HUES64 (cell line): ENCODE measurements at regions not wholly inside any gene's neighbourhood (a gene's known extent, or its start where the extent isn't known, plus 50 kb on each side); places are given as distances from the start of the nearest gene placed in this dataset.
"Not testable (repeated sequence)": the region's sequence is repeated elsewhere in the genome, so short reads cannot be mapped to it uniquely, and the experiment has no call there.

Source experiments
- H3K27ac ChIP-seq: 2 replicates; pipeline ENCODE4 v1.7.0; 2013; ENCODE audit warnings: low read depth, low read length, inconsistent platforms
- H3K27me3 ChIP-seq: 2 replicates; pipeline ENCODE4 v1.6.1; 2013; ENCODE audit warnings: mild to moderate bottlenecking, low read length; ENCODE audit not compliant: insufficient read depth
- H3K36me3 ChIP-seq: 2 replicates; pipeline ENCODE4 v1.6.1; 2013; ENCODE audit warnings: mild to moderate bottlenecking, low read length; ENCODE audit not compliant: insufficient read depth
- H3K4me1 ChIP-seq: 2 replicates; pipeline ENCODE4 v1.6.1; 2013; ENCODE audit warnings: mild to moderate bottlenecking, low read length, moderate library complexity; ENCODE audit not compliant: insufficient read depth
- H3K4me3 ChIP-seq: 2 replicates; pipeline ENCODE4 v1.5.1; 2013; ENCODE audit warnings: mild to moderate bottlenecking, low read length, moderate library complexity
- H3K9ac ChIP-seq: 2 replicates; pipeline ENCODE4 v1.6.1; 2013; ENCODE audit warnings: mild to moderate bottlenecking, low read depth, low read length
- H3K9me3 ChIP-seq: 2 replicates; pipeline ENCODE4 v1.6.1; 2013; ENCODE audit warnings: low read depth, low read length; ENCODE audit not compliant: insufficient read depth
- WGBS: fragments of 150-250, 120-280 bp; methylation state at CpG from one replicate; pipeline ENCODE4 v1.1.7; 2013; ENCODE audit warnings: missing lambda C conversion rate; 5-methylcytosine and 5-hydroxymethylcytosine counted together

DNA sequence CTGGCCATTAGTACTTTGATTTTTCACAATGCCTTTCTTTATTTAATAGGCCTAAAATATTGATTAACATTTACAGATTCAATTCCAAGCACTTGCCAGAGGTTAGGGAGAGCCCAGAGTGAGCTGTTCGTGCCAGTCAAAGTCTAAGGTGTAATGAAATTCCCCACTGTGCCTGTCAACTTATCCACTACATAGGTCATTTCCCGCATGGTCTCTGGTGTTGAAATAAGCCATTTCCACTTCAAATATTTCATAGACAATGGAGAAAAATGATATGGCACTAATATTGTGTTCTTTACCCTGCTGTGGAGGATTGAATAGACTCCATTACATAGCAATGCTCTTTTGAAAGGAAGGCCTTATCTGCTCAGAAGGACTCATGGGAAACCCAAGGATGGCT, 978.1 kb upstream of the CELF2 start:
- Histone ChIP-seq H3K36me3 (no peaks in the 10 kb centered on the region), H3K27ac (no peak overlapping the region), H3K9ac (no peak overlapping the region), H3K4me1 (no peaks in the 10 kb centered on the region), H3K27me3 (no peaks in the 10 kb centered on the region), H3K4me3 (no peak overlapping the region), H3K9me3 (no peaks in the 10 kb centered on the region)
- 77% methylated on average over 2 of the region's 2 CpGs for WGBS

DNA sequence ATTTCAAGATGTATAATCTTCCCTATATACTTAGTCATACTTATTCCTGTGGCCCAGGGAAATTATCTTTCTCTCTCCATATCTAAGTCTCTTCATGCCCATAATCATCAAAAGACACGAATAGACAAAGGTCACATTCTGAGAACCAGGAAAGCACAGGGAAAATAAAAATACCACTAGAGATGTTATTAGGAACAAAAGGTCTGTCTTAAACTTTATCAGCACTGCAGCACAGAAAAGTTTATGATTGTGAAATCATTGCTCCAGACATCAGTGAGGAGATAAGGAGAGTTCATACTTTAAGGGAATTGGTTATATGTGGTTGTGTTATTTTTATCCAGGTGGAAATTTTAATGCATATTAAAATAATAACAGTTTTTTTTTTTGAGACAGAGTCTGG, 974.6 kb upstream of the CELF2 start:
- no peaks in the 10 kb centered on the region for H3K36me3 ChIP-seq
- no peak overlapping the region for H3K27ac ChIP-seq
- WGBS: 0% methylated on average over 1 of the region's 1 CpG
- H3K4me1 ChIP-seq: no peaks in the 10 kb centered on the region
- no peak overlapping the region for H3K4me3 ChIP-seq
- H3K9ac ChIP-seq: no peak overlapping the region
- H3K9me3 ChIP-seq: no peaks in the 10 kb centered on the region
- H3K27me3 ChIP-seq: no peaks in the 10 kb centered on the region

DNA sequence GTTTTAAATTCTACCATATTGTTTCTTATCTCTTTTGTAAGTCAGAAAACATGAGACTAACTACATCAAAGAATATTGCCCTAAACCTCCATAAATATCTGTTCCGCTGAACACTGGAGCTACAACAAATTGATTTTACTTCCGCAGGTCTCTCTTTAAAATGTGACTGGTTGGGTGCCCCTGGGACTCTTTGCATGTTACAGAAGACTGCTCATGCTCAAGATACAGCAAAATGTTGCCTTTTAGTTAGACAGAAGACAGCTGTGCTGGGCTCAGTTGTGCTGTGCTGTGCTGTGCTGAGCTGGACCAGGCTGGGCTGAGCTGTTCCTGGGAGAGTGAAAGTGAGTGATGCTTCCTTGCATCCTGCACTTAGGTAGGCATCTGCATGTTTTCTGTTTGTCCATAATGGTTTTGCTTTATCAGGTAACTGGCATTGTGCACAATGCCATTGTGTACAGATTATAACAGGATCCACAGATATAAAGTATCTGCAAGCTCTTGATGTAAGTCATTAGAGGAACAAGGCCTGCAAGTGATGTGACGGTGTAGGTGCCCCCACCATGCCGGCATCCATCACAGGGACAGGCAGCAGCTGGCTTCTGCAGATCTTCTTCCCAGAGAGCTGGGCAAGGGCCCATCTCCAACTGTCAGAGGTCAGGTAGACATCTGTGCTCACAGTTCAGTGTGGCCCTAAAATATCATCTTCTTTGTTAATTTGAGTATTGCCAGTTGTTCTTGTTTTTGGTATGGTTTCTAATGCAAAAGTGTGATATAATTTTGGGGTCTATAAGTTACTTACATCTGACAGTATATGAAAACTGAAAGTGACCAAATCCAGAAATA, 972.5 kb upstream of the CELF2 start:
- no peak overlapping the region for H3K4me3 ChIP-seq
- H3K4me1 ChIP-seq: no peaks in the 10 kb centered on the region
- no peaks in the 10 kb centered on the region for H3K36me3 ChIP-seq
- H3K9ac ChIP-seq: no peak overlapping the region
- no peaks in the 10 kb centered on the region for H3K9me3 ChIP-seq
- H3K27ac ChIP-seq: no peak overlapping the region
- no peaks in the 10 kb centered on the region for H3K27me3 ChIP-seq
- 97% methylated on average over 4 of the region's 4 CpGs for WGBS

DNA sequence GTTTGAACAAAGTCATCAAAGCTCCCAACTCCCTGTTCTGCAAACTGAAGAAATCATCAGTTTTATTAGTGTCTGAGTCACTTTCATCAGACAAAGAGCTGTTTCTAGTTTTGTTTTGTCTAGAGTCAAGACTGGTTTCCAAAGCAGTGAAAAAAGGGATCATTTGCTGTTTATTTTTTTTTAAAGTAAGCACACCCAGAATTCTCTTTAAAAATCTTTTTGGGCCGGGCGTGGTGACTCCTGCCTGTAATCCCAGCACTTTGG, 972.0 kb upstream of the CELF2 start:
- Histone ChIP-seq H3K4me3 (no peak overlapping the region), H3K36me3 (no peaks in the 10 kb centered on the region), H3K27me3 (no peaks in the 10 kb centered on the region), H3K9ac (no peak overlapping the region), H3K4me1 (no peaks in the 10 kb centered on the region), H3K9me3 (no peaks in the 10 kb centered on the region), H3K27ac (no peak overlapping the region)
- 97% methylated on average over 2 of the region's 2 CpGs for WGBS

DNA sequence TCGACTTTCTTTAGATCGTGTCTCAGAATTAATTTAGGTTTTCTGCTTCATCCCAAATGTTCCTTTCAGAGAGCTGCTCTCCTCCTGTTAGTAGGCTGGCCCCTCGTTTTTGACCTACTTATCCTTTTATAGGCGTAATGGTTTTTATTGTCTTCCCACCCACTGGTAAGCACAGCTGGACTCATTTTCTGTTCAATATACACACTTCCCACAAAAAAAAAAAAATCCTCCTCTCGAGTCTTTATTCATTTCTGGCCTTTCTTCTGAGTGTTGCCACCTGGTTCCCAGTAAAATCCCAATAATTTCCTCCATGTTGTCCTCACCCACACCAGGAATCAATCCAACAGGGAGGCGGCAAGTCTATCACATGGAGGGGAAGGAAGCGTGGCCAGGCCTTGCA, 970.2 kb upstream of the CELF2 start:
- Histone ChIP-seq H3K4me3 (no peak overlapping the region), H3K36me3 (no peaks in the 10 kb centered on the region), H3K27ac (no peak overlapping the region), H3K9ac (no peak overlapping the region), H3K4me1 (no peaks in the 10 kb centered on the region), H3K9me3 (no peaks in the 10 kb centered on the region), H3K27me3 (no peaks in the 10 kb centered on the region)
- 96% methylated on average over 7 of the region's 7 CpGs for WGBS

DNA sequence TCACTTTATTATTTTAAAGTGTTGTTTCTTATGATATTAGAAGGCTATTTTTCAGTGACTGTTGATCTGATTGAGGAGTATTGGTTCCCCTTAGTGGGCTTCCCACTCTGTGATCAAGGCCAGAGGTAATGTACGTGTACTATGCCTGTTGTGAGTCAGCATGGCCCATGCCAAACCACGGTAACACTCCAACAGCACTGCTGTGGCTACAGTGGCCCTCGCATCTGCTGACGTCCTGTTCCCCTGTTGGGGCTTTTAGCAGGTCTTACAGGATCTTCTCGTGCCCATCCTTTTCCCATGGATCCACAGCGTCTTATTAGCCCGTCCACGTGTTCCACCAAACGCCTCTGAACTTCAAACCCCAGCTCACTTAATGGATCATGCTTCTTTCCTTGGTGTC, 964.6 kb upstream of the CELF2 start:
- Histone ChIP-seq H3K27me3 (no peaks in the 10 kb centered on the region), H3K36me3 (no peaks in the 10 kb centered on the region), H3K9me3 (no peaks in the 10 kb centered on the region), H3K4me3 (no peak overlapping the region), H3K4me1 (no peaks in the 10 kb centered on the region), H3K9ac (no peak overlapping the region), H3K27ac (no peak overlapping the region)
- WGBS: 96% methylated on average over 9 of the region's 9 CpGs

DNA sequence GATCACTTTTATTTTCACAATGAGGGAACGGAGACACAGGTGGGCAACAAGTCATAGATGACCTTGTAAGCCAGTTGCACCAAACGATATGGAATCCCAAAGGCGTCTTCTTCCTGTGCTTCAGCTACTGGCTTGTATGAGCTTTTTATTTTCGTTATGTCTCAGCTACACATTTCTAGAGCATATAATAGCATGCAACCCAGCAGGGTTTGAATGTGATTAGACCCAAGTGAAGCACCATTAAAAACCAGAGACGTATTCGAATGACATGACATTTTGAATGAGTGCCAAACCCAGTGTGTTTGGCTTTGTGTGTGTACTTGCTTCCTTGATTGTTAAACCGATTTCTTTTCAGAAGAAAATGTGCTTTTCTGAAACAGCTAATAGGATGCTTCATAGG, 963.2 kb upstream of the CELF2 start:
- Histone ChIP-seq H3K36me3 (no peaks in the 10 kb centered on the region), H3K4me1 (no peaks in the 10 kb centered on the region), H3K27me3 (no peaks in the 10 kb centered on the region), H3K4me3 (no peak overlapping the region), H3K9ac (no peak overlapping the region), H3K9me3 (no peaks in the 10 kb centered on the region), H3K27ac (no peak overlapping the region)
- 96% methylated on average over 7 of the region's 7 CpGs for WGBS

DNA sequence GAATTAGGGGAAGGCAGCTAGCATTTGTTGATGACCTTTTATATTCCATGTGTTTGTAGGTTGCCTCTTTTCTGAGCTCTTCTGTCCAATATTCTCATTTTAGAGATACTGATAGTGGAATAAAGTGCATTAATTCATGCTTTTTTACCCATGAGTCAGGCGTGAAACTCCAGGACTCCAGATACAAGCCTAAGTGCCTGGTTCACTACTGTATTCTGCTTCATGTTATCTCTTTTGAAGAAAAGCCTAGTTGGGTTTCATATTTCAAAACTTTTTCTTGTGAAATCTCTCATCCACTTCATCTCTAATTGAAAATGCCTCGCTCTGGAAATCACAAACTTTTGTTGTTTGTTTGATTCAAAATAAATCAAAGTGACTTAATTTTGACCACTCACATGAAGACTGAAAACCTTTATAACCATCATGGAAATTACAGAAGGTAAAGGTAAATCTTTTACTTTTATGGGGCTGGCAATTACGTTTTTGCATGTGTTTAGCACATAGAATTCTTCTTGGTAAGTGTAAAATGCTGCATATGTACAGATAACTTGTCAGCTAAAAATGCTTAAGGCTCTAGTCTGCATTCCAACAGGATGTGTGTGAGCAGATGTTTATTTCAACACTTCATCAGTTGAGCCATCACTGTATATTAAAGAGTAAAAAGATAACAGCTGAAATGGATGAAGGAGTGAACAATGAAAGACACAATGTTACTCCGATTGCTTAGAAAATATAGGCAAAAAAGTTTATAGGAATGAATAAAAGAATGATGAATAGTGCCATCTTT, 961.8 kb upstream of the CELF2 start:
- Histone ChIP-seq H3K27me3 (no peaks in the 10 kb centered on the region), H3K4me3 (no peak overlapping the region), H3K36me3 (no peaks in the 10 kb centered on the region), H3K4me1 (no peaks in the 10 kb centered on the region), H3K9ac (no peak overlapping the region), H3K9me3 (no peaks in the 10 kb centered on the region), H3K27ac (no peak overlapping the region)
- WGBS: 88% methylated on average over 3 of the region's 4 CpGs

DNA sequence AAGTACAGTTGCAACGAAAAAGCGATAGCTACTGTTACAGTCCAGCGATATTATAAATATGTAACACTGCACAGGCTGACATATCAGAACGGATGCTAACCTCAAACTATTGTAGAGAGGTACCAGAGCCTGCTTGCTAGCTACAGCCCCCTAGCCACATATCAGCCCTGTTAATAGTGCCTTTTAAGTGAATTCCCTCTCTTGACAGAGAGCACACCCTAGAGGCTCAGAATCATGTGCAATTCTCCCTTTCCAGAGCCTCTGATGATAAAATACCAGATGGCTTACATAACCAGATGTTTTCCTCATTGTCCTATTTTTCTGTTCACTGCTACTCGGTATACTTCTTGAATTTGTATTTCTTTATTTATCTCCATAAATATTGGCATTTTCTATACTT, 960.7 kb upstream of the CELF2 start:
- H3K27ac ChIP-seq: no peak overlapping the region
- H3K27me3 ChIP-seq: no peaks in the 10 kb centered on the region
- no peak overlapping the region for H3K9ac ChIP-seq
- no peaks in the 10 kb centered on the region for H3K9me3 ChIP-seq
- WGBS: 93% methylated on average over 5 of the region's 5 CpGs
- H3K36me3 ChIP-seq: no peaks in the 10 kb centered on the region
- H3K4me1 ChIP-seq: no peaks in the 10 kb centered on the region
- no peak overlapping the region for H3K4me3 ChIP-seq

DNA sequence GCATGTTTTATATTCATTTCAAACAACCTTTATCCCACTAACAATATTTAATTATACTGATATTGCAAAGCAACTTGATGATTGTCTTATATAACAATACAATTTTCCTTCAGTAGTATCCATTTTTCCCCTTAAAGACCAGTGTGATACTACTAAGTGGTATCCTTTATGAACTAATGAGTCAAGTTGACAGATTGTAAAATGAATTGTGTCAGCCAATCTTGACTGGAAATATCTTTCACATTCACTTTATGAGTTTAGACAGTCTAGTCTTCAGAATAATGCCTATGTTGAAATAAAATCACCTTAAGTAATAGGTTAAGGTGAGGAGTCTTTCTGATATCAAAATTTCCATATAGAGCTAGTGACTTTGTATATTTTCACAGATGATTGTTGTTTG, 950.0 kb upstream of the CELF2 start:
- no peaks in the 10 kb centered on the region for H3K4me1 ChIP-seq
- H3K9ac ChIP-seq: no peak overlapping the region
- H3K4me3 ChIP-seq: no peak overlapping the region
- no peak overlapping the region for H3K27ac ChIP-seq
- no peaks in the 10 kb centered on the region for H3K27me3 ChIP-seq
- no peaks in the 10 kb centered on the region for H3K36me3 ChIP-seq
- H3K9me3 ChIP-seq: no peaks in the 10 kb centered on the region

DNA sequence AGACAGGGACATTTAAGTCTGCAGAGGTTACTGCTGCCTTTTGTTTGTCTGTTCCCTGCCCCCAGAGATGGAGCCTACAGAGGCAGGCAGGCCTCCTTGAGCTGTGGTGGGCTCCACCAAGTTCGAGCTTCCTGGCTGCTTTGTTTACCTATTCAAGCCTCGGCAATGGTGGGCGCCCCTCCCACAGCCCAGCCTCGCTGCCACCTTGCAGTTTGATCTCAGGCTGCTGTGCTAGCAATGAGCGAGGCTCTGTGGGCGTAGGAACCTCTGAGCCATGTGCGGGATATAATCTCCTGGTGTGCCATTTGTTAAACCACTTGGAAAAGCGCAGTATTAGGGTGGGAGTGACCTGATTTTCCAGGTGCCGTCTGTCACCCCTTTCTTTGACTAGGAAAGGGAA, 942.8 kb upstream of the CELF2 start:
- peaks cover 15% of the 10 kb centered on the region for H3K9me3 ChIP-seq
- H3K4me3 ChIP-seq, H3K4me1 ChIP-seq, H3K27ac ChIP-seq, H3K9ac ChIP-seq, H3K27me3 ChIP-seq, H3K36me3 ChIP-seq: not testable (repeated sequence)
- WGBS: 96% methylated on average over 9 of the region's 9 CpGs
